HepG2 (cell line): ENCODE measurements at regions not wholly inside any gene's neighbourhood (a gene's known extent, or its start where the extent isn't known, plus 50 kb on each side); places are given as distances from the start of the nearest gene placed in this dataset.

Experiments used
- ATAC-seq: fragments of 200-7000 bp; cut with Tn5 transposase; 3 replicates; pipeline ENCODE4 v1.9.1; 2020; ENCODE audit warnings: mild to moderate bottlenecking, moderate library complexity
- BruUV-seq: library from RNA; stranded (reverse); fragments of 400-500 nt; replicated peaks from 2 replicates; lab custom pipeline; 2021; lab: Mats Ljungman, UMichigan
- CTCF ChIA-PET: fragments of 300-600 bp; formaldehyde crosslinking; extraction: SDS; loops from one replicate; lab custom pipeline; 2021; ENCODE audit warnings: low total read pairs, inconsistent platforms, low intra/inter-chr PET ratio; lab: Yijun Ruan, JAX
- POLR2A ChIA-PET: fragments of 350-600 bp; sonication (Branson Sonifier 250); formaldehyde crosslinking; loops from one replicate; lab custom pipeline; 2020; ENCODE audit warnings: antibody characterized with exemption, inconsistent platforms; lab: Yijun Ruan, JAX
- DNase-seq: peaks from one replicate; pipeline ENCODE4 v3.0.0-alpha.2; 2015; ENCODE audit warnings: low spot score
- FAIRE-seq: peaks from 3 replicates; lab custom pipeline; 2011; peaks lifted over from hg19 to GRCh38; lab: Jason Lieb, UNC
- H2AFZ ChIP-seq: one replicate; pipeline ENCODE4 v1.6.1; 2011; ENCODE audit warnings: low read length, inconsistent platforms
- H3K27ac ChIP-seq: fragments of 300-600 bp; 3 replicates; pipeline ENCODE4 v1.8.0; 2011; ENCODE audit warnings: mixed run types, mild to moderate bottlenecking, mixed read lengths, low read length, inconsistent platforms; ENCODE audit not compliant: insufficient read depth; ENCODE audit errors: extremely low read length
- H3K27me3 ChIP-seq, 2 experiments: fragments of 200-600 bp in 1 of 2; 2 replicates in 1 of 2; 3 replicates in 1 of 2; pipeline versions ENCODE4 v1.6.0 to v1.8.0; 2011; ENCODE audit warnings: low read length in 2 of 2, mild to moderate bottlenecking in 2 of 2, moderate library complexity in 2 of 2, inconsistent platforms in 1 of 2; ENCODE audit not compliant: insufficient read depth in 2 of 2, control insufficient read depth in 1 of 2
- H3K36me3 ChIP-seq, 2 experiments: fragments of 200-600 bp in 1 of 2; replicated peaks in 1 of 2; 2 replicates in 1 of 2; 3 replicates in 1 of 2; pipeline versions ENCODE4 v1.5.1 to v1.8.0; 2011; ENCODE audit warnings: low read length in 2 of 2, inconsistent platforms in 1 of 2; ENCODE audit not compliant: insufficient read depth in 2 of 2, control insufficient read depth in 1 of 2
- H3K4me1 ChIP-seq: 2 replicates; pipeline ENCODE4 v1.5.1; 2012; ENCODE audit warnings: low read length, inconsistent platforms; ENCODE audit not compliant: insufficient read depth
- H3K4me2 ChIP-seq: 2 replicates; pipeline ENCODE4 v1.6.0; 2011; ENCODE audit warnings: low read depth, low read length, inconsistent platforms
- H3K4me3 ChIP-seq, 3 experiments: fragments of 200-600 bp in 1 of 3; sonication (generic), shearing (Covaris generic) in 1 of 3; replicated peaks in 1 of 3; 2 replicates each; pipeline ENCODE4 v1.5.1; 2011 to 2016; ENCODE audit warnings: low read length in 3 of 3, inconsistent platforms in 2 of 3, low read depth in 2 of 3, mild to moderate bottlenecking in 2 of 3, control low read depth in 1 of 3, mixed read lengths in 1 of 3; ENCODE audit not compliant: insufficient read depth in 1 of 3
- H3K79me2 ChIP-seq: one replicate; pipeline ENCODE4 v1.6.1; 2011; ENCODE audit warnings: low read length, inconsistent platforms; ENCODE audit not compliant: insufficient read depth
- H3K9ac ChIP-seq: 2 replicates; pipeline ENCODE4 v1.6.0; 2011; ENCODE audit warnings: mild to moderate bottlenecking, low read depth, low read length, inconsistent platforms; ENCODE audit not compliant: insufficient read depth
- H3K9me3 ChIP-seq: 2 replicates; pipeline ENCODE4 v1.5.1; 2012; ENCODE audit warnings: mild to moderate bottlenecking, low read length
- H4K20me1 ChIP-seq: 2 replicates; pipeline ENCODE4 v1.6.0; 2011; ENCODE audit warnings: inconsistent platforms, mild to moderate bottlenecking, low read length, moderate library complexity; ENCODE audit not compliant: insufficient read depth
- CHD2 ChIP-seq: IDR thresholded peaks from 2 replicates; pipeline ENCODE4 v1.6.1; 2011; ENCODE audit warnings: low read depth, low read length, improper control_type of control experiment
- CREB1 ChIP-seq, 2 experiments: fragments of 450-650 bp in 1 of 2; IDR thresholded peaks; 2 replicates each; pipeline ENCODE4 v1.6.1; 2016 to 2017; ENCODE audit warnings: control low read depth in 1 of 2, mild to moderate bottlenecking in 1 of 2, missing compliant biosample characterization in 1 of 2, missing genetic modification characterization in 1 of 2
- GPN1 ChIP-seq: sonication (generic); formaldehyde crosslinking; IDR thresholded peaks from 2 replicates; pipeline ENCODE4 v1.5.1; 2020; ENCODE audit warnings: missing genetic modification reagents, borderline replicate concordance
- HMG20A ChIP-seq: IDR thresholded peaks from 2 replicates; pipeline ENCODE4 v1.6.1; 2016; ENCODE audit warnings: borderline replicate concordance
- IRF2 ChIP-seq: IDR thresholded peaks from 2 replicates; pipeline ENCODE4 v1.6.1; 2018; ENCODE audit warnings: missing genetic modification reagents, missing compliant biosample characterization
- MAFF ChIP-seq: IDR thresholded peaks from 2 replicates; pipeline ENCODE4 v1.6.1; 2011; ENCODE audit warnings: low read depth, low read length, improper control_type of control experiment
- MAFK ChIP-seq, 2 experiments: IDR thresholded peaks in 1 of 2; conservative IDR thresholded peaks in 1 of 2; 2 replicates each; pipeline ENCODE4 v1.6.1; 2011; ENCODE audit warnings: improper control_type of control experiment in 2 of 2, low read length in 2 of 2
- MED1 ChIP-seq: sonication (generic); formaldehyde crosslinking; IDR thresholded peaks from 2 replicates; pipeline ENCODE4 v1.4.0; 2020; ENCODE audit warnings: missing genetic modification reagents
- MXI1 ChIP-seq: IDR thresholded peaks from 3 replicates; pipeline ENCODE4 v1.6.1; 2012; ENCODE audit warnings: low read depth, low read length, inconsistent platforms, borderline replicate concordance
- NFE2L2 ChIP-seq: fragments of 150-350 bp; IDR thresholded peaks from 2 replicates; pipeline ENCODE4 v1.6.1; 2014; ENCODE audit warnings: low read length
- ZKSCAN8 ChIP-seq: IDR thresholded peaks from 2 replicates; pipeline ENCODE4 v1.6.1; 2016; ENCODE audit warnings: borderline replicate concordance, missing genetic modification reagents, missing compliant biosample characterization
- ZMAT3 ChIP-seq: sonication (generic); formaldehyde crosslinking; conservative IDR thresholded peaks from 2 replicates; pipeline ENCODE4 v1.7.0; 2021; ENCODE audit warnings: missing genetic modification reagents
- ZMYM4 ChIP-seq: sonication (generic); formaldehyde crosslinking; IDR thresholded peaks from 2 replicates; pipeline ENCODE4 v1.8.1; 2023; ENCODE audit warnings: mild to moderate bottlenecking, missing genetic modification reagents
- ZNF143 ChIP-seq: sonication (generic); formaldehyde crosslinking; IDR thresholded peaks from 2 replicates; pipeline ENCODE4 v1.4.0; 2020; ENCODE audit warnings: missing genetic modification reagents
- WGBS: methylation state at CpG from one replicate; pipeline ENCODE4 v1.1.6; 2017; ENCODE audit warnings: low lambda C conversion rate; 5-methylcytosine and 5-hydroxymethylcytosine counted together
- in situ Hi-C: cut with HindIII; loops from 2 replicates; pipeline ENCODE4 v1.10.0; 2017; ENCODE audit warnings: low pct_unique_long_range_greater_than_20kb; ENCODE audit not compliant: extremely low pct_ligation_motif_present
- intact Hi-C: fragments of 100-400 bp; cut with micrococcal nuclease; formaldehyde crosslinking; loops from one replicate; pipeline ENCODE4 v1.10.0; 2022; ENCODE audit not compliant: unreplicated experiment
- TF ChIP-seq, protein P1 (sequence below): sonication (generic); formaldehyde crosslinking; conservative IDR thresholded peaks from 2 replicates; pipeline ENCODE4 v1.4.0; 2020; ENCODE audit warnings: missing genetic modification reagents

DNA sequence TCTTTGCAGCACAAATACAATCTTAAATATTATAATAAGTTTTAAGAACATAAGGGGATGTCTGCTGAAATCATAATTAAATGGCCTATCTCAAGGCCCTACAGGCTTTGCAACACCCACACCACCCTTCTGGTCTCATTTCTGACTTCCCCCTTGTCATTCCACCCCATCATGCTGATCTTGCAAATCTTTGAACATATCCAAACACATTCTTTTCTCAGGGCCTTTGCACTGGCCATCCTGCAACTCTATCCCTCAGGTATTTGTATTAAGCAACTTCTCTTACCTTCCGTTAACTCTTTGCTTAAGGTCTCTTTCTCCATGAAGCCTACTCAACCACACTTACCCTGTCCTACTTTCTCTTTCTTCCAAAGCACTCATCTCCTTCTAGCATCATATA is 51.8 kb upstream of the CCDC150 start:
- Histone ChIP-seq H4K20me1 (no peaks in the 10 kb centered on the region), H3K27me3 (peaks cover 2 to 35% of the 10 kb centered on the region in 2 experiments), H3K4me1 (peaks cover 6% of the 10 kb centered on the region; the same call in 1 of the 2 replicates), H3K9me3 (no peaks in the 10 kb centered on the region), H3K36me3 (no peaks in the 10 kb centered on the region)
- FAIRE-seq, result no peak
- no peak for TF ChIP-seq MED1 (CRISPR knock-in tag)
- TF ChIP-seq IRF2 (CRISPR knock-in tag), result no peak
- peak; percentile 69 for TF ChIP-seq MAFF
- no peak for TF ChIP-seq HMG20A
- TF ChIP-seq MAFK (conservative IDR thresholded peaks at IDR 0.05 in 1 of 2, IDR thresholded peaks at IDR 0.05 in 1 of 2; ENCODE audit: low read length in 2 of 2), result peak; percentile 80 to 85
- no peak for TF ChIP-seq MXI1
- TF ChIP-seq ZKSCAN8 (CRISPR knock-in tag), result no peak
- no peak for TF ChIP-seq ZMAT3
- TF ChIP-seq CREB1 (IDR thresholded peaks at IDR 0.05), result no peak
- TF ChIP-seq CREB1 (CRISPR knock-in tag; IDR thresholded peaks at IDR 0.05), result no peak
- TF ChIP-seq CHD2, result no peak
- no peak for TF ChIP-seq GPN1 (CRISPR knock-in tag)
- no peak for TF ChIP-seq ZMYM4 (CRISPR knock-in tag)
- TF ChIP-seq ZNF143 (CRISPR knock-in tag), result no peak
- TF ChIP-seq, protein P1, sequence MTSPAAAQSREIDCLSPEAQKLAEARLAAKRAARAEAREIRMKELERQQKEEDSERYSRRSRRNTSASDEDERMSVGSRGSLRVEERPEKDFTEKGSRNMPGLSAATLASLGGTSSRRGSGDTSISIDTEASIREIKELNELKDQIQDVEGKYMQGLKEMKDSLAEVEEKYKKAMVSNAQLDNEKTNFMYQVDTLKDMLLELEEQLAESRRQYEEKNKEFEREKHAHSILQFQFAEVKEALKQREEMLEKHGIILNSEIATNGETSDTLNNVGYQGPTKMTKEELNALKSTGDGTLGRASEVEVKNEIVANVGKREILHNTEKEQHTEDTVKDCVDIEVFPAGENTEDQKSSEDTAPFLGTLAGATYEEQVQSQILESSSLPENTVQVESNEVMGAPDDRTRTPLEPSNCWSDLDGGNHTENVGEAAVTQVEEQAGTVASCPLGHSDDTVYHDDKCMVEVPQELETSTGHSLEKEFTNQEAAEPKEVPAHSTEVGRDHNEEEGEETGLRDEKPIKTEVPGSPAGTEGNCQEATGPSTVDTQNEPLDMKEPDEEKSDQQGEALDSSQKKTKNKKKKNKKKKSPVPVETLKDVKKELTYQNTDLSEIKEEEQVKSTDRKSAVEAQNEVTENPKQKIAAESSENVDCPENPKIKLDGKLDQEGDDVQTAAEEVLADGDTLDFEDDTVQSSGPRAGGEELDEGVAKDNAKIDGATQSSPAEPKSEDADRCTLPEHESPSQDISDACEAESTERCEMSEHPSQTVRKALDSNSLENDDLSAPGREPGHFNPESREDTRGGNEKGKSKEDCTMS (CRISPR knock-in tag), result no peak
- TF ChIP-seq NFE2L2, result no peak
- TF ChIP-seq, all 625 proteins: peak for 2
- DNase-seq (no peak), ATAC-seq (no peak)
- 2% methylated on average over 1 of the region's 1 CpG for WGBS
- Histone ChIP-seq H3K4me2 (no peak overlapping the region), H3K27ac (no peak overlapping the region), H3K79me2 (no peaks in the 10 kb centered on the region), H3K4me3 (no peak overlapping the region), H3K9ac (no peak overlapping the region), H2AFZ (no peak overlapping the region)
- BruUV-seq, result no TSS peak
- intact Hi-C loops, result no loop called here
- ChIA-PET CTCF (no interaction called here), POLR2A (no interaction called here)
- in situ Hi-C loops, result no loop called here
